CD4-positive, alpha-beta T cell (primary cell): ENCODE measurements at regions not wholly inside any gene's neighbourhood (a gene's known extent, or its start where the extent isn't known, plus 50 kb on each side); places are given as distances from the start of the nearest gene placed in this dataset.
"Not testable (repeated sequence)": the region's sequence is repeated elsewhere in the genome, so short reads cannot be mapped to it uniquely, and the experiment has no call there.

Source experiments
- ATAC-seq: fragments of 200-7000 bp; cut with Tn5 transposase; one replicate; pipeline ENCODE4 v1.10.0; 2022; ENCODE audit warnings: mild to moderate bottlenecking; ENCODE audit not compliant: poor library complexity
- CTCF ChIA-PET: fragments of 350-600 bp; sonication (Branson Sonifier 250); formaldehyde crosslinking; loops from one replicate; lab custom pipeline; 2021; ENCODE audit warnings: antibody characterized with exemption, inconsistent platforms; lab: Charles Lee
- POLR2A ChIA-PET: fragments of 350-600 bp; sonication (Branson Sonifier 250); formaldehyde crosslinking; loops from one replicate; lab custom pipeline; 2021; ENCODE audit warnings: antibody characterized with exemption, inconsistent platforms; lab: Charles Lee
- DNase-seq, 14 experiments: peaks; one replicate each; pipeline ENCODE4 v3.0.0-alpha.2; 2013 to 2020; ENCODE audit warnings: mixed read lengths in 2 of 14
- H3K27ac ChIP-seq, 2 donors: one replicate each; pipeline versions ENCODE4 v1.5.1 to v1.7.0; 2013; ENCODE audit warnings: low read length in 2 of 2, low read depth in 1 of 2, mild to moderate bottlenecking in 1 of 2
- H3K27me3 ChIP-seq, 2 experiments: 1 replicate in 1 of 2; 2 replicates in 1 of 2; pipeline versions ENCODE4 v1.6.1 to v1.7.0; 2013; ENCODE audit warnings: low read length in 2 of 2, control low read depth in 1 of 2, mild to moderate bottlenecking in 1 of 2, moderate library complexity in 1 of 2; ENCODE audit not compliant: insufficient read depth in 2 of 2, control insufficient read depth in 1 of 2
- H3K36me3 ChIP-seq: one replicate; pipeline ENCODE4 v1.6.1; 2013; ENCODE audit warnings: low read length, control low read depth; ENCODE audit not compliant: insufficient read depth
- H3K4me1 ChIP-seq: one replicate; pipeline ENCODE4 v1.6.1; 2013; ENCODE audit warnings: low read length, control low read depth; ENCODE audit not compliant: insufficient read depth
- H3K4me3 ChIP-seq: one replicate; pipeline ENCODE4 v1.5.1; 2013; ENCODE audit warnings: mild to moderate bottlenecking, low read length, moderate library complexity
- H3K9me3 ChIP-seq, 2 experiments: 1 replicate in 1 of 2; 2 replicates in 1 of 2; pipeline versions ENCODE4 v1.6.1 to v1.7.0; 2013; ENCODE audit warnings: low read length in 2 of 2, mild to moderate bottlenecking in 2 of 2, control low read depth in 1 of 2, moderate library complexity in 1 of 2; ENCODE audit not compliant: control insufficient read depth in 1 of 2, insufficient read depth in 1 of 2
- H3K27ac Mint-ChIP-seq: one replicate; pipeline ENCODE4 v1.8.0; 2020; ENCODE audit warnings: mixed read lengths
- H3K27me3 Mint-ChIP-seq: one replicate; pipeline ENCODE4 v1.8.0; 2021; ENCODE audit warnings: mixed read lengths
- H3K36me3 Mint-ChIP-seq: one replicate; pipeline ENCODE4 v1.8.0; 2021; ENCODE audit warnings: low read depth, mixed read lengths
- H3K4me1 Mint-ChIP-seq: one replicate; pipeline ENCODE4 v1.8.0; 2021; ENCODE audit warnings: low read depth, mixed read lengths
- H3K4me3 Mint-ChIP-seq: one replicate; pipeline ENCODE4 v1.8.0; 2020; ENCODE audit warnings: mild to moderate bottlenecking, mixed read lengths
- H3K9me3 Mint-ChIP-seq: one replicate; pipeline ENCODE4 v1.8.0; 2020; ENCODE audit warnings: mixed read lengths
- CTCF ChIP-seq: fragments of 200-600 bp; IDR thresholded peaks from one replicate; pipeline ENCODE4 v1.8.0; 2022; ENCODE audit warnings: antibody characterized with exemption, mild to moderate bottlenecking
- intact Hi-C, 2 experiments: fragments of 100-400 bp; cut with DNase I in 1 of 2; cut with micrococcal nuclease in 1 of 2; formaldehyde crosslinking; loops; one replicate each; pipeline versions ENCODE4 v1.15.1 to v1.9.0; 2023 to 2025; cut with DNase I, micrococcal nuclease

DNA sequence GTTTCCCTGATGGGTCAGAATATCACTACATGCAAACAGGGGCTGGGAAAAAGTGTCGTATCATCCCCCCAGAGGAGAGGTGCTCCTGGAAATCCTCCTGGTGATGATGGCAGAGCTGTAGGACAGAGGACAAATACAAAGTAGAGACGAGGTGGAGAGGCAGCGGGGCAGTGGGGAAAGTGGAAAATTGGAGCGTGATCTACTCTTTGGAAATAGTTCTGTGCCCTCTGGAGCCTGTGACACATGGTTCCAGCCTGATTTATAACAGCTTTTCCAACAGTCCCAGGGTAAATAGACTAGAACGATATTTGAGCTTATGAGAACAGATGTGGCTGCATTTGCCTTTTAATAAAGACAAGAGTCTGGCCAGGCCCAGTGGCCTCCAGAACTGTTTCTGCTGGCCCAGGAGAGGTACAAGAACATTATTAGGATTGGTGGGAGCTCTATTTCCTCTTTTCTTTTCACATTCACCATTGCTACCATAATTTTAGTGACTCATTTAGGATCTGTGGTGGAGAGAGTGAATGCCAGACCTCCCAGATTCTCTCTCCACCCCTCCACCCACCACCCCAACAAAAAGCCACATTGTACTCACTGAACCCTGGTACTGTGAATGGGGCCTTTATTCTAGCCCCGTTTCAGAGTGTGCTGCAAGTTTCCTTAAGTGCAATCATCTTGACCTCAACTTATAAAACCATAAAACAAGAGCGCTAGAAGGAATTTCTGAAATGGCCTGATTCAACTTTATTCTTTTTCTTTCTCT lies 78.3 kb downstream of the BTBD3 start:
- H3K4me1 ChIP-seq: no peaks in the 10 kb centered on the region
- ChIA-PET POLR2A (no interaction called here), CTCF (no interaction called here)
- Mint-ChIP-seq H3K4me1 (no peaks in the 10 kb centered on the region), H3K4me3 (no peak overlapping the region), H3K9me3 (no peaks in the 10 kb centered on the region), H3K27ac (no peak overlapping the region), H3K27me3 (peaks cover 3% of the 10 kb centered on the region), H3K36me3 (no peaks in the 10 kb centered on the region)
- H3K27me3 ChIP-seq: no peaks in the 10 kb centered on the region
- peaks cover 0 to 3% of the 10 kb centered on the region in 2 experiments for H3K9me3 ChIP-seq
- intact Hi-C loops: no loop called here
- no peak overlapping the region for H3K27ac ChIP-seq
- ATAC-seq (no peak), DNase-seq (no peak)
- no peak overlapping the region for H3K4me3 ChIP-seq
- no peak for TF ChIP-seq CTCF
- no peaks in the 10 kb centered on the region for H3K36me3 ChIP-seq

- not testable (repeated sequence) for H3K4me3 Mint-ChIP-seq
Measured at GRCh38 chr20:12004776-12005175, 87.1 kb downstream of the BTBD3 start.

DNA sequence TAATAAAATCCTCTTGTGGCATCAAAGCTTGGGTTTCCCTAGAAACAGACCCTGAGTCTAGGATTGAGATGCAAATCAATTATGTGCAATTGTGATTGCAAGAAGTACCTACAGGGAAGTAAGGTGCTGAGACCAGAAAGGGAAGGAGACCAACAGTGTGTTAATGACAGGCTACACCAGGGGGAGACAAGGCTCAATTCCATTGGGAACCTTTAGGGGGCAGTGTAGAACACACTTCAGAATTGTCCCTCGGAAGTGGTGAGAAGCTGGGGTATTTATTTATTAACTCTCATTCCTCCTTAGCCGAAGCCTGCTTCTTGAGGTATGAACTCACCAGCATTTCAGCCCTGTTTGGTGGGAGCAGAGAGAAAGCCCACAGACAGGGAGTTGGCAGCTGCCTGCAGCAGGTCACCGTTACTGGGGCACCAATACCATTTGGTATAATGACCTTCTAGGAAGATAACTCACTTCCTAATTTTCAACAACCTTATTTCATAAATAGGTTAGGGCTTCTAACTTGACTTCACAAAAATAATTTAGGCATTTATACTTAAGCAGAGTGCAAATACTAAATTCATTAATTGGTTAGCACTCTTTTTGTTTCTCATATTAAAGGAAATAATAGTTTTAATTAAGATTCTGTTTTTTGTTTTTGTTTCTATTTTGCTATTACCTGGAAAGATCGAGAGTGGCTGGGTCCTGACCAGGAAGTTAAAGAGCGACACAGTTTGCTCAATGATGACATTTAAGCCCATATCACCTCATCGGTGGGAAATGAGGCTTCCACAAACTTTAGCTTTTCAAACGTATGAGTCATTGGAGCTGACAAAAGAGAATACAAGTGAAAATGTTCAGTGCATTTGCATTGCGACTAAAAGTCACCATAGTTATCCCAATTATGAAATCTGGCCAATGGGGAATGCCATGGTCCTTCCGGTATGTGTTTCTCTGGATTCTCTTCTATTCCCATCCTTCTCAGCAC lies 94.8 kb downstream of the BTBD3 start:
- DNase-seq: peak in 3 of 14 experiments; percentile 16 to 39 (median 22)
- no peak overlapping the region for H3K4me3 Mint-ChIP-seq
- no peak overlapping the region for H3K27ac ChIP-seq
- no peaks in the 10 kb centered on the region for H3K36me3 Mint-ChIP-seq
- no peaks in the 10 kb centered on the region for H3K9me3 ChIP-seq
- POLR2A ChIA-PET: no interaction called here
- intact Hi-C loops: no loop called here
- H3K4me3 ChIP-seq: no peak overlapping the region
- H3K36me3 ChIP-seq: no peaks in the 10 kb centered on the region
- TF ChIP-seq CTCF: peak; percentile 44
- H3K27me3 ChIP-seq: no peaks in the 10 kb centered on the region
- CTCF ChIA-PET: no interaction called here
- no peaks in the 10 kb centered on the region for H3K4me1 ChIP-seq
- no peaks in the 10 kb centered on the region for H3K4me1 Mint-ChIP-seq
- no peaks in the 10 kb centered on the region for H3K9me3 Mint-ChIP-seq
- no peak overlapping the region for H3K27ac Mint-ChIP-seq
- ATAC-seq: no peak
- peaks cover 4% of the 10 kb centered on the region for H3K27me3 Mint-ChIP-seq

More at GRCh38 chr20:12004776-12005175, 87.1 kb downstream of the BTBD3 start:
- DNase-seq, CTCF ChIA-PET, H3K4me1 Mint-ChIP-seq, POLR2A ChIA-PET, H3K27me3 Mint-ChIP-seq, H3K27ac Mint-ChIP-seq, H3K27ac ChIP-seq, H3K36me3 Mint-ChIP-seq, H3K9me3 Mint-ChIP-seq, H3K4me3 ChIP-seq, ATAC-seq, intact Hi-C loops, H3K27me3 ChIP-seq, H3K9me3 ChIP-seq, H3K4me1 ChIP-seq, H3K36me3 ChIP-seq: not testable (repeated sequence)
